Nephron progenitor cell (in vitro differentiated cells): ENCODE measurements at regions not wholly inside any gene's neighbourhood (a gene's known extent, or its start where the extent isn't known, plus 50 kb on each side); places are given as distances from the start of the nearest gene placed in this dataset.

ENCODE experiments used
- DNase-seq: peaks from one replicate; pipeline ENCODE4 v3.0.0; 2021
- H3K27ac Mint-ChIP-seq: 2 replicates; pipeline ENCODE4 v1.8.0; 2021; ENCODE audit warnings: mild to moderate bottlenecking, moderate library complexity, mixed read lengths
- H3K27me3 Mint-ChIP-seq: 2 replicates; pipeline ENCODE4 v1.8.0; 2021; ENCODE audit warnings: mild to moderate bottlenecking, low read depth, mixed read lengths; ENCODE audit not compliant: poor library complexity
- H3K36me3 Mint-ChIP-seq: 2 replicates; pipeline ENCODE4 v1.8.0; 2021; ENCODE audit warnings: low read depth, mixed read lengths
- H3K4me1 Mint-ChIP-seq: 2 replicates; pipeline ENCODE4 v1.8.0; 2021; ENCODE audit warnings: mixed read lengths
- H3K4me3 Mint-ChIP-seq: 2 replicates; pipeline ENCODE4 v1.8.0; 2021; ENCODE audit warnings: mild to moderate bottlenecking, moderate library complexity, mixed read lengths
- H3K9me3 Mint-ChIP-seq: 2 replicates; pipeline ENCODE4 v1.8.0; 2021; ENCODE audit warnings: mild to moderate bottlenecking, moderate library complexity, mixed read lengths
- CTCF ChIP-seq: fragments of 200-600 bp; sonication (generic); IDR thresholded peaks from 2 replicates; pipeline ENCODE4 v1.5.0; 2021; ENCODE audit warnings: antibody characterized with exemption

GRCh38 chr18:28588884-28589549, 412.1 kb upstream of the CDH2 start:
- Mint-ChIP-seq H3K9me3 (no peaks in the 10 kb centered on the region), H3K4me1 (peaks cover 9% of the 10 kb centered on the region), H3K27me3 (no peaks in the 10 kb centered on the region), H3K36me3 (no peaks in the 10 kb centered on the region), H3K27ac (no peak overlapping the region), H3K4me3 (no peak overlapping the region)
- TF ChIP-seq CTCF, result no peak
- DNase-seq, result no peak

- no peaks in the 10 kb centered on the region for H3K27me3 Mint-ChIP-seq
- peak overlapping the region; percentile 5 for H3K27ac Mint-ChIP-seq
- no peaks in the 10 kb centered on the region for H3K36me3 Mint-ChIP-seq
- TF ChIP-seq CTCF, result no peak
- H3K4me1 Mint-ChIP-seq, result peaks cover 33% of the 10 kb centered on the region
- no peaks in the 10 kb centered on the region for H3K9me3 Mint-ChIP-seq
- no peak overlapping the region for H3K4me3 Mint-ChIP-seq
- DNase-seq, result peak; percentile 30
Measured at GRCh38 chr18:28584731-28585130, 407.8 kb upstream of the CDH2 start.

GRCh38 chr18:28582724-28583123, 405.8 kb upstream of the CDH2 start:
- DNase-seq, result no peak

GRCh38 chr18:28581521-28582071, 404.7 kb upstream of the CDH2 start:
- H3K9me3 Mint-ChIP-seq, result no peaks in the 10 kb centered on the region

More at GRCh38 chr18:28582724-28583123, 405.8 kb upstream of the CDH2 start:
- H3K9me3 Mint-ChIP-seq, result no peaks in the 10 kb centered on the region
- H3K36me3 Mint-ChIP-seq, result no peaks in the 10 kb centered on the region
- TF ChIP-seq CTCF, result no peak
- peaks cover 33% of the 10 kb centered on the region for H3K4me1 Mint-ChIP-seq
- no peak overlapping the region for H3K27ac Mint-ChIP-seq
- H3K4me3 Mint-ChIP-seq, result no peak overlapping the region
- no peaks in the 10 kb centered on the region for H3K27me3 Mint-ChIP-seq

GRCh38 chr18:28576941-28577340, 400.0 kb upstream of the CDH2 start:
- Mint-ChIP-seq H3K36me3 (no peaks in the 10 kb centered on the region), H3K27ac (no peak overlapping the region), H3K27me3 (no peaks in the 10 kb centered on the region), H3K4me3 (no peak overlapping the region), H3K4me1 (peaks cover 21% of the 10 kb centered on the region), H3K9me3 (no peaks in the 10 kb centered on the region)
- no peak for DNase-seq
- no peak for TF ChIP-seq CTCF

More at GRCh38 chr18:28581521-28582071, 404.7 kb upstream of the CDH2 start:
- Mint-ChIP-seq H3K4me3 (no peak overlapping the region), H3K4me1 (peaks cover 33% of the 10 kb centered on the region), H3K36me3 (no peaks in the 10 kb centered on the region), H3K27me3 (no peaks in the 10 kb centered on the region), H3K27ac (peak overlapping the region; percentile 14)
- DNase-seq, result peak; percentile 40
- no peak for TF ChIP-seq CTCF

GRCh38 chr18:28575123-28575522, 398.2 kb upstream of the CDH2 start:
- H3K27ac Mint-ChIP-seq, result no peak overlapping the region
- no peaks in the 10 kb centered on the region for H3K27me3 Mint-ChIP-seq
- H3K36me3 Mint-ChIP-seq, result no peaks in the 10 kb centered on the region
- TF ChIP-seq CTCF, result no peak
- no peaks in the 10 kb centered on the region for H3K9me3 Mint-ChIP-seq
- no peak overlapping the region for H3K4me3 Mint-ChIP-seq
- H3K4me1 Mint-ChIP-seq, result peaks cover 3% of the 10 kb centered on the region
- no peak for DNase-seq
